Thoracic aorta (tissue), 2 donors: ENCODE measurements at regions not wholly inside any gene's neighbourhood (a gene's known extent, or its start where the extent isn't known, plus 50 kb on each side); places are given as distances from the start of the nearest gene placed in this dataset.

ENCODE experiments used
- ATAC-seq: fragments of 150-250 bp; one replicate; pipeline ENCODE4 v1.8.0; 2017; ENCODE audit warnings: low read depth; ENCODE audit not compliant: insufficient number of reproducible peaks, low FRiP score
- DNase-seq: peaks from one replicate; pipeline ENCODE4 v3.0.0-alpha.2; 2020; ENCODE audit warnings: low spot score
- H3K27ac ChIP-seq, 2 donors: fragments of 200-600 bp; sonication (generic); 1 replicate in 1 of 2; 2 replicates in 1 of 2; pipeline ENCODE4 v1.5.1; 2016; ENCODE audit warnings: mild to moderate bottlenecking in 2 of 2, moderate library complexity in 2 of 2
- H3K27me3 ChIP-seq: fragments of 200-600 bp; sonication (generic); replicated peaks from 2 replicates; pipeline ENCODE4 v1.6.0; 2016; ENCODE audit warnings: mild to moderate bottlenecking; ENCODE audit not compliant: insufficient read depth
- H3K36me3 ChIP-seq: fragments of 200-600 bp; sonication (generic); one replicate; pipeline ENCODE4 v1.5.1; 2016
- H3K4me1 ChIP-seq, 2 donors: fragments of 200-600 bp; sonication (generic); 1 replicate in 1 of 2; 2 replicates in 1 of 2; pipeline versions ENCODE4 v1.5.1 to v1.6.0; 2016; ENCODE audit warnings: low read depth in 2 of 2, mild to moderate bottlenecking in 1 of 2; ENCODE audit not compliant: control insufficient read depth in 1 of 2
- H3K4me3 ChIP-seq: fragments of 200-600 bp; sonication (generic); 2 replicates; pipeline ENCODE4 v1.5.1; 2016; ENCODE audit warnings: mild to moderate bottlenecking
- H3K9me3 ChIP-seq: fragments of 200-600 bp; sonication (generic); 2 replicates; pipeline ENCODE4 v1.5.1; 2016
- CTCF ChIP-seq: fragments of 200-600 bp; sonication (generic); IDR thresholded peaks from one replicate; pipeline ENCODE4 v1.5.1; 2019; ENCODE audit warnings: antibody characterized with exemption

- no peaks in the 10 kb centered on the region for H3K36me3 ChIP-seq
- DNase-seq: no peak
- H3K27me3 ChIP-seq: no peaks in the 10 kb centered on the region
- no peak overlapping the region for H3K4me3 ChIP-seq
- no peak for ATAC-seq
- no peak for TF ChIP-seq CTCF
- H3K4me1 ChIP-seq: no peaks in the 10 kb centered on the region
- H3K9me3 ChIP-seq: no peaks in the 10 kb centered on the region
- no peak overlapping the region for H3K27ac ChIP-seq
Observed at GRCh38 chr19:33947265-33947964, 150.7 kb downstream of the KCTD15 start.

- no peaks in the 10 kb centered on the region for H3K27me3 ChIP-seq
- no peak overlapping the region for H3K27ac ChIP-seq
- no peak overlapping the region for H3K4me3 ChIP-seq
- DNase-seq (no peak), ATAC-seq (no peak)
- H3K4me1 ChIP-seq: no peaks in the 10 kb centered on the region
- TF ChIP-seq CTCF: no peak
- no peaks in the 10 kb centered on the region for H3K36me3 ChIP-seq
- H3K9me3 ChIP-seq: no peaks in the 10 kb centered on the region
Observed at GRCh38 chr19:33948651-33949335, 152.1 kb downstream of the KCTD15 start.

- H3K36me3 ChIP-seq: no peaks in the 10 kb centered on the region
- no peak for DNase-seq
- no peak for ATAC-seq
- no peaks in the 10 kb centered on the region for H3K4me1 ChIP-seq
- no peaks in the 10 kb centered on the region for H3K27me3 ChIP-seq
- no peak for TF ChIP-seq CTCF
- no peak overlapping the region for H3K4me3 ChIP-seq
- no peaks in the 10 kb centered on the region for H3K9me3 ChIP-seq
- H3K27ac ChIP-seq: no peak overlapping the region
Observed at GRCh38 chr19:33950091-33950750, 153.6 kb downstream of the KCTD15 start.

GRCh38 chr19:33953023-33953422 is 156.4 kb downstream of the KCTD15 start:
- no peaks in the 10 kb centered on the region for H3K9me3 ChIP-seq
- no peaks in the 10 kb centered on the region for H3K27me3 ChIP-seq

More at GRCh38 chr19:33953023-33953422, 156.4 kb downstream of the KCTD15 start:
- no peaks in the 10 kb centered on the region for H3K4me1 ChIP-seq
- no peak for TF ChIP-seq CTCF
- DNase-seq (no peak), ATAC-seq (no peak)
- H3K4me3 ChIP-seq: no peak overlapping the region
- no peaks in the 10 kb centered on the region for H3K36me3 ChIP-seq
- no peak overlapping the region for H3K27ac ChIP-seq
